Stimulated activated CD8-positive, alpha-beta memory T cell treated with anti-CD3 and anti-CD28 coated beads, Interleukin-4, amount 100 ng/mL, for 4 hours (primary cell): ENCODE measurements at regions not wholly inside any gene's neighbourhood (a gene's known extent, or its start where the extent isn't known, plus 50 kb on each side); places are given as distances from the start of the nearest gene placed in this dataset.

ENCODE experiments used
- DNase-seq, 2 donors: peaks; one replicate each; pipeline ENCODE4 v3.0.0-alpha.2; 2020; ENCODE audit warnings: low read depth in 2 of 2, low spot score in 1 of 2

DNA sequence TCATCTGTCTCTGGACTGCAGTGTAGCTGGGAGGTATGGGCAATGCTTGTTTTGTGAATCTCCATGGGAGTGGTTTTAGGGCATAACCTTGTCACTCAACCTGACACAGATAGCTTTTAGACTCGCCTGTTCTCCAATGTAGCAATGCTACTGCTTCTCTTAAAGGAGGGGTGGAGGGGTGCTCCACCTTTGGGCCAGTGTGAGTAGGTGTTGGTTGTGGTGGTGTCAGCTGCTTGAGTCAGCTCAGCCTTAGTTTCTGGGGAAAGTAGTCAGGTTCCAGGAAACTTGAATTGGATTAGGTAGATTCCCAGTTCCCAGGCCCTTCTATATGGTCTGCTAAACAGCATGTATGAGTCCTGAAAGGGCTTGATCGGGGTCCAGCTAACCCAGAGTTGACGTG lies 91.1 kb upstream of the PLPPR1 start:
- DNase-seq: no peak

DNA sequence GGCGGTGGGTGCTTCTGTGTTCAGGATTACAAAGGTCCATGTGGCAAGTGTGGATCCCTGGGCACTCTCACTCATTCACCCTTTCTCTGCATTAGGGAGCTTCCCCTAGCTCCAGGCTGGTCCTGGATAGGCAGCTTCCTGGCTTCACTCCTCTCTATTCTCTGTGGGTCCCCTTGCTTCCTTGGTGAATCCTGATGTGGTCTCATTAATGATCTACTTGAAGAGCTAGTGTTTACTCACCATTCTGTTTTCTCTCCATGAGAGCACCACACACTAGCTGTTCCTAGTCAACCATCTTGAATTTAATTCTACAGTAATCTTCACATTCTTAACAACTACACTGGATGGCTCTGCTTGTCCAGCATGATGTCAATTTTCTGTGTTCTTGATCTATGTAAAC lies 90.0 kb upstream of the PLPPR1 start:
- no peak for DNase-seq

DNA sequence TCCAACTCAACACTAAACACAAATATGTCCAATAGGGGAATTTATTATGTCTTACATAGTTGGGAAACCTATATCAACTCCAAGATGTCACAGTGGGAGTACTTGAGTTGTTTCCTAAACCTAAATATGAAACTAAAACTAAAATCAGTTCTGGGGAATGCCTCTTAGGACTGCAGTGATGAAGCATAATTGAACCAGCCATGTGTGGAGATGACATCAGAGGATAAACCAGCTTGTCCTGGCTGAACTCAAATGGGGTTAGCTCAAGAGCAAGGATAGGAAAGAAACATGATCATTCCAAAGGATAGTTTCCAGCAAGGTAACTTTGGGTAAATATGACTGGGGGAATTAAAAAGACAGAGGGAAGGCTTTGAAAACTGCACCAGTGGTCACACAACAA lies 88.9 kb upstream of the PLPPR1 start:
- no peak for DNase-seq

DNA sequence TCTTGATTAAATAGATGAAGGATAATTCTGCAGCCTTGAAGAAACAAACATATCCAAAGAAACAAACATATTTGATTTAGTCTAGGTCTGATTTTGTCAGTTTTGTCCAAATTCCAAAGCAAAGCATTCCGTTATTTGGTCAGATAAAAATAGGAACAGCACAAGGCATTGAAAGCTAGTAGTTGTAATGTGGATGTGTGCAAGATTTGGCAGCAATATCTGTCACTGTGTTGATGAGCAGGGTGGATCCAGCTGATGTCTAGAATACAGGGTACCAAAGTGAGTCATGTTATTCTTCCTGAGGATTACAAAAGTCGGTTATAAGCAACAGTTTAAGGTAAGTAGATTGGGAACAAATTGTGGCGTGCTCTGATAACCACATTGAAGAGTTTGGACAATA lies 69.3 kb upstream of the PLPPR1 start:
- no peak for DNase-seq
